Endothelial cell of umbilical vein (primary cell): ENCODE measurements at regions not wholly inside any gene's neighbourhood (a gene's known extent, or its start where the extent isn't known, plus 50 kb on each side); places are given as distances from the start of the nearest gene placed in this dataset.

ENCODE experiments used
- BruUV-seq: library from RNA; stranded (reverse); fragments of 400-500 nt; replicated peaks from 2 replicates; lab custom pipeline; 2021; lab: Mats Ljungman, UMichigan
- CTCF ChIA-PET: fragments of 300-600, 350-600 bp; sonication (Branson Sonifier 250); formaldehyde crosslinking; loops from one replicate; lab custom pipeline; 2021; ENCODE audit warnings: antibody characterized with exemption, inconsistent platforms; lab: Charles Lee
- POLR2A ChIA-PET: fragments of 300-600, 350-600 bp; sonication (Branson Sonifier 250); formaldehyde crosslinking; loops from one replicate; lab custom pipeline; 2021; ENCODE audit warnings: antibody characterized with exemption, inconsistent platforms; lab: Charles Lee
- DNase-seq: peaks from one replicate; pipeline ENCODE4 v3.0.0-alpha.2; 2011; ENCODE audit warnings: low read depth, low spot score
- FAIRE-seq: peaks from 2 replicates; lab custom pipeline; 2011; peaks lifted over from hg19 to GRCh38; lab: Jason Lieb, UNC
- H2AFZ ChIP-seq: 2 replicates; pipeline ENCODE4 v1.6.0; 2012; ENCODE audit warnings: low read depth, low read length, control low read depth, inconsistent platforms
- H3K27ac ChIP-seq: 2 replicates; pipeline ENCODE4 v1.5.1; 2011; ENCODE audit warnings: low read depth, mild to moderate bottlenecking, control low read depth, low read length, moderate library complexity; ENCODE audit not compliant: insufficient read depth
- H3K27me3 ChIP-seq, 2 experiments: 2 replicates each; pipeline versions ENCODE4 v1.6.0 to v1.6.1; 2011; ENCODE audit warnings: low read length in 2 of 2, mixed read lengths in 1 of 2; ENCODE audit not compliant: control insufficient read depth in 2 of 2, insufficient read depth in 2 of 2
- H3K36me3 ChIP-seq, 2 experiments: 2 replicates in 1 of 2; 3 replicates in 1 of 2; pipeline ENCODE4 v1.5.1; 2011; ENCODE audit warnings: low read length in 2 of 2, mild to moderate bottlenecking in 1 of 2, moderate library complexity in 1 of 2; ENCODE audit not compliant: control insufficient read depth in 2 of 2, insufficient read depth in 2 of 2; ENCODE audit errors: extremely low read depth in 1 of 2
- H3K4me1 ChIP-seq: 3 replicates; pipeline ENCODE4 v1.5.1; 2011; ENCODE audit warnings: mild to moderate bottlenecking, low read length; ENCODE audit not compliant: control insufficient read depth, insufficient read depth; ENCODE audit errors: extremely low read depth
- H3K4me2 ChIP-seq: 2 replicates; pipeline ENCODE4 v1.6.1; 2011; ENCODE audit warnings: low read length, control low read depth, mixed read lengths; ENCODE audit not compliant: insufficient read depth
- H3K4me3 ChIP-seq, 3 experiments: fragments of 200-600 bp in 1 of 3; sonication (generic), shearing (Covaris generic) in 1 of 3; replicated peaks in 1 of 3; 2 replicates each; pipeline ENCODE4 v1.5.1; 2011 to 2016; ENCODE audit warnings: control low read depth in 3 of 3, low read length in 3 of 3, mild to moderate bottlenecking in 2 of 3, inconsistent platforms in 1 of 3, low read depth in 1 of 3, moderate library complexity in 1 of 3; ENCODE audit not compliant: insufficient read depth in 1 of 3
- H3K79me2 ChIP-seq: 2 replicates; pipeline ENCODE4 v1.6.0; 2012; ENCODE audit warnings: low read length, inconsistent platforms; ENCODE audit not compliant: control insufficient read depth, insufficient read depth
- H3K9ac ChIP-seq: replicated peaks from 2 replicates; pipeline ENCODE3; 2011; ENCODE audit warnings: low read length, control low read depth; ENCODE audit not compliant: insufficient read depth; ENCODE audit errors: extremely low read depth
- H3K9me1 ChIP-seq: replicated peaks from 3 replicates; pipeline ENCODE4 v1.6.0; 2011; ENCODE audit warnings: mild to moderate bottlenecking, low read length; ENCODE audit not compliant: control insufficient read depth, insufficient read depth; ENCODE audit errors: extremely low read depth
- H3K9me3 ChIP-seq: replicated peaks from 2 replicates; pipeline ENCODE4 v1.5.1; 2012; ENCODE audit warnings: low read length, inconsistent platforms; ENCODE audit not compliant: control insufficient read depth, insufficient read depth
- H4K20me1 ChIP-seq: replicated peaks from 2 replicates; pipeline ENCODE3; 2011; ENCODE audit warnings: mild to moderate bottlenecking, low read length; ENCODE audit not compliant: control insufficient read depth, insufficient read depth; ENCODE audit errors: extremely low read depth
- CTCF ChIP-seq, 2 donors: IDR thresholded peaks; 1 replicate in 1 of 2; 2 replicates in 1 of 2; pipeline ENCODE4 v1.5.1; 2011; ENCODE audit warnings: low read length in 2 of 2, mild to moderate bottlenecking in 2 of 2, moderate library complexity in 2 of 2, control low read depth in 1 of 2, inconsistent platforms in 1 of 2, low read depth in 1 of 2; ENCODE audit not compliant: insufficient read depth in 1 of 2; ENCODE audit errors: extremely low read depth in 1 of 2
- EZH2 ChIP-seq: IDR thresholded peaks from 2 replicates; pipeline ENCODE4 v1.6.1; 2012; ENCODE audit warnings: borderline replicate concordance, low read depth, mild to moderate bottlenecking, moderate library complexity, low read length, inconsistent platforms; ENCODE audit not compliant: severe bottlenecking
- FOS ChIP-seq: IDR thresholded peaks from 2 replicates; pipeline ENCODE4 v1.6.1; 2011; ENCODE audit warnings: mild to moderate bottlenecking, low read length, moderate library complexity, borderline replicate concordance; ENCODE audit not compliant: insufficient read depth
- GATA2 ChIP-seq: IDR thresholded peaks from 2 replicates; pipeline ENCODE4 v1.7.0; 2011; ENCODE audit warnings: low read depth, mild to moderate bottlenecking, moderate library complexity, mixed read lengths, low read length; ENCODE audit not compliant: insufficient read length, insufficient read depth
- JUN ChIP-seq: IDR thresholded peaks from 2 replicates; pipeline ENCODE4 v1.6.1; 2011; ENCODE audit warnings: borderline replicate concordance, low read depth; ENCODE audit not compliant: insufficient read length, insufficient read depth
- MYC ChIP-seq: IDR thresholded peaks from one replicate; pipeline ENCODE4 v1.6.1; 2011; ENCODE audit warnings: mild to moderate bottlenecking, low read depth, low read length
- POLR2A ChIP-seq: IDR thresholded peaks from 2 replicates; pipeline ENCODE4 v1.6.1; 2012; ENCODE audit warnings: low read depth, mild to moderate bottlenecking, control low read depth, low read length
- POLR2AphosphoS5 ChIP-seq: IDR thresholded peaks from 2 replicates; pipeline ENCODE4 v1.6.1; 2012; ENCODE audit warnings: low read depth, mild to moderate bottlenecking, control low read depth, low read length, moderate library complexity; ENCODE audit not compliant: insufficient read depth
- dilution Hi-C: fragments of 300-500 bp; cut with MboI; formaldehyde crosslinking; loops from one replicate; pipeline ENCODE4 v1.15.0; 2019; ENCODE audit warnings: low sequenced_read_pairs; ENCODE audit not compliant: extremely low pct_ligation_motif_present
- intact Hi-C: fragments of 100-400 bp; cut with micrococcal nuclease; formaldehyde crosslinking; loops from one replicate; pipeline ENCODE4 v1.10.0; 2022
- TF ChIP-seq, protein P1 (sequence below): IDR thresholded peaks from 2 replicates; pipeline ENCODE4 v1.6.1; 2011; ENCODE audit not compliant: insufficient read depth, insufficient read length

GRCh38 chr4:174406383-174406782 is 115.9 kb downstream of the HPGD start:
- no peaks in the 10 kb centered on the region for H3K36me3 ChIP-seq
- no peaks in the 10 kb centered on the region for H3K27me3 ChIP-seq
- FAIRE-seq, result no peak
- no peaks in the 10 kb centered on the region for H3K4me1 ChIP-seq
- no peaks in the 10 kb centered on the region for H3K9me3 ChIP-seq
- H4K20me1 ChIP-seq, result no peaks in the 10 kb centered on the region
- POLR2A ChIA-PET, result no interaction called here
- no peaks in the 10 kb centered on the region for H3K9me1 ChIP-seq
- H3K79me2 ChIP-seq, result no peaks in the 10 kb centered on the region
- H3K27ac ChIP-seq, result no peak overlapping the region
- TF ChIP-seq GATA2, result no peak
- TF ChIP-seq, protein P1, sequence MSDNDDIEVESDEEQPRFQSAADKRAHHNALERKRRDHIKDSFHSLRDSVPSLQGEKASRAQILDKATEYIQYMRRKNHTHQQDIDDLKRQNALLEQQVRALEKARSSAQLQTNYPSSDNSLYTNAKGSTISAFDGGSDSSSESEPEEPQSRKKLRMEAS, result no peak
- no peak for TF ChIP-seq EZH2
- TF ChIP-seq POLR2AphosphoS5, result no peak
- no peak for TF ChIP-seq CTCF (IDR thresholded peaks at IDR 0.05; ENCODE audit: extremely low read depth in 1 of 2, insufficient read depth in 1 of 2, low read depth in 1 of 2, low read length in 2 of 2)
- TF ChIP-seq POLR2A, result no peak
- TF ChIP-seq JUN, result no peak
- TF ChIP-seq FOS, result no peak
- no peak for TF ChIP-seq MYC
- no peak overlapping the region for H3K4me3 ChIP-seq
- dilution Hi-C loops (no loop called here), intact Hi-C loops (no loop called here)
- H3K4me2 ChIP-seq, result no peak overlapping the region
- no peak overlapping the region for H3K9ac ChIP-seq
- no peak overlapping the region for H2AFZ ChIP-seq
- CTCF ChIA-PET, result no interaction called here
- no TSS peak for BruUV-seq
- no peak for DNase-seq
